ENCODE measurements at regions not wholly inside any gene's neighbourhood (a gene's known extent, or its start where the extent isn't known, plus 50 kb on each side); places are given as distances from the start of the nearest gene placed in this dataset.

DNA sequence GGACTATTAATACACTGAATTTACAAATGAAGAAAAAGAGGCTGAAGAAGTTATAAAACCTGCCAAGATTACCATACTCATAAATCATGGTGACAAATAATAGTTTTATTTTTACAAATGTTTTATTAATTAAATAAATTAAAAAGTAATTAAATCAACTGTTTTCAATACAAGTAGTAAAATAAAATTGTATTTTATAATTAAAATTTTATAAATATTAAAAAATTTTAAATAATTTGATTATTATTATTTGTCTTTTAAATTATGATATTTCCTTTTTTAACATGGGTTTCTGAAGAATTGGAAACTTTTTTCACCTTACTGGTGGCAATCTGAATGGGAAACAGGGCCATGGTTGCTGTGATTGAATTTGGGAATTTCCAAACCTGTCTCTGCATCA lies 177.3 kb upstream of the TSHZ2 start:
- TF ChIP-seq, protein P1, sequence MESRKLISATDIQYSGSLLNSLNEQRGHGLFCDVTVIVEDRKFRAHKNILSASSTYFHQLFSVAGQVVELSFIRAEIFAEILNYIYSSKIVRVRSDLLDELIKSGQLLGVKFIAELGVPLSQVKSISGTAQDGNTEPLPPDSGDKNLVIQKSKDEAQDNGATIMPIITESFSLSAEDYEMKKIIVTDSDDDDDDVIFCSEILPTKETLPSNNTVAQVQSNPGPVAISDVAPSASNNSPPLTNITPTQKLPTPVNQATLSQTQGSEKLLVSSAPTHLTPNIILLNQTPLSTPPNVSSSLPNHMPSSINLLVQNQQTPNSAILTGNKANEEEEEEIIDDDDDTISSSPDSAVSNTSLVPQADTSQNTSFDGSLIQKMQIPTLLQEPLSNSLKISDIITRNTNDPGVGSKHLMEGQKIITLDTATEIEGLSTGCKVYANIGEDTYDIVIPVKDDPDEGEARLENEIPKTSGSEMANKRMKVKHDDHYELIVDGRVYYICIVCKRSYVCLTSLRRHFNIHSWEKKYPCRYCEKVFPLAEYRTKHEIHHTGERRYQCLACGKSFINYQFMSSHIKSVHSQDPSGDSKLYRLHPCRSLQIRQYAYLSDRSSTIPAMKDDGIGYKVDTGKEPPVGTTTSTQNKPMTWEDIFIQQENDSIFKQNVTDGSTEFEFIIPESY (CRISPR knock-in tag; IDR thresholded peaks at IDR 0.05) = no peak
- TF ChIP-seq NCOA1 (CRISPR knock-in tag; IDR thresholded peaks at IDR 0.05) = no peak
- TF ChIP-seq, protein P2, sequence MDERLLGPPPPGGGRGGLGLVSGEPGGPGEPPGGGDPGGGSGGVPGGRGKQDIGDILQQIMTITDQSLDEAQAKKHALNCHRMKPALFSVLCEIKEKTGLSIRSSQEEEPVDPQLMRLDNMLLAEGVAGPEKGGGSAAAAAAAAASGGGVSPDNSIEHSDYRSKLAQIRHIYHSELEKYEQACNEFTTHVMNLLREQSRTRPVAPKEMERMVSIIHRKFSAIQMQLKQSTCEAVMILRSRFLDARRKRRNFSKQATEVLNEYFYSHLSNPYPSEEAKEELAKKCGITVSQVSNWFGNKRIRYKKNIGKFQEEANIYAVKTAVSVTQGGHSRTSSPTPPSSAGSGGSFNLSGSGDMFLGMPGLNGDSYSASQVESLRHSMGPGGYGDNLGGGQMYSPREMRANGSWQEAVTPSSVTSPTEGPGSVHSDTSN (CRISPR knock-in tag; IDR thresholded peaks at IDR 0.05) = no peak
- TF ChIP-seq, protein P3, sequence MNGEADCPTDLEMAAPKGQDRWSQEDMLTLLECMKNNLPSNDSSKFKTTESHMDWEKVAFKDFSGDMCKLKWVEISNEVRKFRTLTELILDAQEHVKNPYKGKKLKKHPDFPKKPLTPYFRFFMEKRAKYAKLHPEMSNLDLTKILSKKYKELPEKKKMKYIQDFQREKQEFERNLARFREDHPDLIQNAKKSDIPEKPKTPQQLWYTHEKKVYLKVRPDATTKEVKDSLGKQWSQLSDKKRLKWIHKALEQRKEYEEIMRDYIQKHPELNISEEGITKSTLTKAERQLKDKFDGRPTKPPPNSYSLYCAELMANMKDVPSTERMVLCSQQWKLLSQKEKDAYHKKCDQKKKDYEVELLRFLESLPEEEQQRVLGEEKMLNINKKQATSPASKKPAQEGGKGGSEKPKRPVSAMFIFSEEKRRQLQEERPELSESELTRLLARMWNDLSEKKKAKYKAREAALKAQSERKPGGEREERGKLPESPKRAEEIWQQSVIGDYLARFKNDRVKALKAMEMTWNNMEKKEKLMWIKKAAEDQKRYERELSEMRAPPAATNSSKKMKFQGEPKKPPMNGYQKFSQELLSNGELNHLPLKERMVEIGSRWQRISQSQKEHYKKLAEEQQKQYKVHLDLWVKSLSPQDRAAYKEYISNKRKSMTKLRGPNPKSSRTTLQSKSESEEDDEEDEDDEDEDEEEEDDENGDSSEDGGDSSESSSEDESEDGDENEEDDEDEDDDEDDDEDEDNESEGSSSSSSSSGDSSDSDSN (CRISPR knock-in tag; IDR thresholded peaks at IDR 0.05) = no peak
- TF ChIP-seq SUZ12 (IDR thresholded peaks at IDR 0.05; ENCODE audit: low read depth, low read length) = no peak
- no peak for TF ChIP-seq HDAC2 (CRISPR knock-in tag; IDR thresholded peaks at IDR 0.05)
- no peak for TF ChIP-seq HDAC1 (CRISPR knock-in tag; IDR thresholded peaks at IDR 0.05)
- TF ChIP-seq, protein P4, sequence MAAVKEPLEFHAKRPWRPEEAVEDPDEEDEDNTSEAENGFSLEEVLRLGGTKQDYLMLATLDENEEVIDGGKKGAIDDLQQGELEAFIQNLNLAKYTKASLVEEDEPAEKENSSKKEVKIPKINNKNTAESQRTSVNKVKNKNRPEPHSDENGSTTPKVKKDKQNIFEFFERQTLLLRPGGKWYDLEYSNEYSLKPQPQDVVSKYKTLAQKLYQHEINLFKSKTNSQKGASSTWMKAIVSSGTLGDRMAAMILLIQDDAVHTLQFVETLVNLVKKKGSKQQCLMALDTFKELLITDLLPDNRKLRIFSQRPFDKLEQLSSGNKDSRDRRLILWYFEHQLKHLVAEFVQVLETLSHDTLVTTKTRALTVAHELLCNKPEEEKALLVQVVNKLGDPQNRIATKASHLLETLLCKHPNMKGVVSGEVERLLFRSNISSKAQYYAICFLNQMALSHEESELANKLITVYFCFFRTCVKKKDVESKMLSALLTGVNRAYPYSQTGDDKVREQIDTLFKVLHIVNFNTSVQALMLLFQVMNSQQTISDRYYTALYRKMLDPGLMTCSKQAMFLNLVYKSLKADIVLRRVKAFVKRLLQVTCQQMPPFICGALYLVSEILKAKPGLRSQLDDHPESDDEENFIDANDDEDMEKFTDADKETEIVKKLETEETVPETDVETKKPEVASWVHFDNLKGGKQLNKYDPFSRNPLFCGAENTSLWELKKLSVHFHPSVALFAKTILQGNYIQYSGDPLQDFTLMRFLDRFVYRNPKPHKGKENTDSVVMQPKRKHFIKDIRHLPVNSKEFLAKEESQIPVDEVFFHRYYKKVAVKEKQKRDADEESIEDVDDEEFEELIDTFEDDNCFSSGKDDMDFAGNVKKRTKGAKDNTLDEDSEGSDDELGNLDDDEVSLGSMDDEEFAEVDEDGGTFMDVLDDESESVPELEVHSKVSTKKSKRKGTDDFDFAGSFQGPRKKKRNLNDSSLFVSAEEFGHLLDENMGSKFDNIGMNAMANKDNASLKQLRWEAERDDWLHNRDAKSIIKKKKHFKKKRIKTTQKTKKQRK (IDR thresholded peaks at IDR 0.05; ENCODE audit: low read length) = no peak
- TF ChIP-seq ZBTB7A (CRISPR knock-in tag; IDR thresholded peaks at IDR 0.05) = no peak
- no peak for TF ChIP-seq ASH2L (IDR thresholded peaks at IDR 0.05; ENCODE audit: insufficient read length, low read depth, low read length)
- TF ChIP-seq, protein P5, sequence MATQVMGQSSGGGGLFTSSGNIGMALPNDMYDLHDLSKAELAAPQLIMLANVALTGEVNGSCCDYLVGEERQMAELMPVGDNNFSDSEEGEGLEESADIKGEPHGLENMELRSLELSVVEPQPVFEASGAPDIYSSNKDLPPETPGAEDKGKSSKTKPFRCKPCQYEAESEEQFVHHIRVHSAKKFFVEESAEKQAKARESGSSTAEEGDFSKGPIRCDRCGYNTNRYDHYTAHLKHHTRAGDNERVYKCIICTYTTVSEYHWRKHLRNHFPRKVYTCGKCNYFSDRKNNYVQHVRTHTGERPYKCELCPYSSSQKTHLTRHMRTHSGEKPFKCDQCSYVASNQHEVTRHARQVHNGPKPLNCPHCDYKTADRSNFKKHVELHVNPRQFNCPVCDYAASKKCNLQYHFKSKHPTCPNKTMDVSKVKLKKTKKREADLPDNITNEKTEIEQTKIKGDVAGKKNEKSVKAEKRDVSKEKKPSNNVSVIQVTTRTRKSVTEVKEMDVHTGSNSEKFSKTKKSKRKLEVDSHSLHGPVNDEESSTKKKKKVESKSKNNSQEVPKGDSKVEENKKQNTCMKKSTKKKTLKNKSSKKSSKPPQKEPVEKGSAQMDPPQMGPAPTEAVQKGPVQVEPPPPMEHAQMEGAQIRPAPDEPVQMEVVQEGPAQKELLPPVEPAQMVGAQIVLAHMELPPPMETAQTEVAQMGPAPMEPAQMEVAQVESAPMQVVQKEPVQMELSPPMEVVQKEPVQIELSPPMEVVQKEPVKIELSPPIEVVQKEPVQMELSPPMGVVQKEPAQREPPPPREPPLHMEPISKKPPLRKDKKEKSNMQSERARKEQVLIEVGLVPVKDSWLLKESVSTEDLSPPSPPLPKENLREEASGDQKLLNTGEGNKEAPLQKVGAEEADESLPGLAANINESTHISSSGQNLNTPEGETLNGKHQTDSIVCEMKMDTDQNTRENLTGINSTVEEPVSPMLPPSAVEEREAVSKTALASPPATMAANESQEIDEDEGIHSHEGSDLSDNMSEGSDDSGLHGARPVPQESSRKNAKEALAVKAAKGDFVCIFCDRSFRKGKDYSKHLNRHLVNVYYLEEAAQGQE (IDR thresholded peaks at IDR 0.05; ENCODE audit: borderline replicate concordance in 1 of 2, low read depth in 1 of 2, low read length in 2 of 2) = no peak
- TF ChIP-seq, protein P6, sequence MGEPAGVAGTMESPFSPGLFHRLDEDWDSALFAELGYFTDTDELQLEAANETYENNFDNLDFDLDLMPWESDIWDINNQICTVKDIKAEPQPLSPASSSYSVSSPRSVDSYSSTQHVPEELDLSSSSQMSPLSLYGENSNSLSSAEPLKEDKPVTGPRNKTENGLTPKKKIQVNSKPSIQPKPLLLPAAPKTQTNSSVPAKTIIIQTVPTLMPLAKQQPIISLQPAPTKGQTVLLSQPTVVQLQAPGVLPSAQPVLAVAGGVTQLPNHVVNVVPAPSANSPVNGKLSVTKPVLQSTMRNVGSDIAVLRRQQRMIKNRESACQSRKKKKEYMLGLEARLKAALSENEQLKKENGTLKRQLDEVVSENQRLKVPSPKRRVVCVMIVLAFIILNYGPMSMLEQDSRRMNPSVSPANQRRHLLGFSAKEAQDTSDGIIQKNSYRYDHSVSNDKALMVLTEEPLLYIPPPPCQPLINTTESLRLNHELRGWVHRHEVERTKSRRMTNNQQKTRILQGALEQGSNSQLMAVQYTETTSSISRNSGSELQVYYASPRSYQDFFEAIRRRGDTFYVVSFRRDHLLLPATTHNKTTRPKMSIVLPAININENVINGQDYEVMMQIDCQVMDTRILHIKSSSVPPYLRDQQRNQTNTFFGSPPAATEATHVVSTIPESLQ (CRISPR knock-in tag; conservative IDR thresholded peaks at IDR 0.05) = no peak
- no peak for TF ChIP-seq ZFP90 (CRISPR knock-in tag; IDR thresholded peaks at IDR 0.05; ENCODE audit: borderline replicate concordance)
